ENCODE measurements at regions not wholly inside any gene's neighbourhood (a gene's known extent, or its start where the extent isn't known, plus 50 kb on each side); places are given as distances from the start of the nearest gene placed in this dataset.

- no peak for TF ChIP-seq CTCF (IDR thresholded peaks at IDR 0.05)
- TF ChIP-seq POLR2A (IDR thresholded peaks at IDR 0.05) = no peak
- no peak for TF ChIP-seq POLR2AphosphoS5 (IDR thresholded peaks at IDR 0.05)
Measured at GRCh38 chr22:22322792-22323191, 78.2 kb downstream of the VPREB1 start.

Data from transverse colon (tissue), 4 donors.